GM11168 (cell line): ENCODE measurements at regions not wholly inside any gene's neighbourhood (a gene's known extent, or its start where the extent isn't known, plus 50 kb on each side); places are given as distances from the start of the nearest gene placed in this dataset.

Experiments
- in situ Hi-C: fragments of 300-500 bp; cut with MboI; formaldehyde crosslinking; loops from one replicate; pipeline ENCODE4 v1.12.0; 2022; ENCODE audit warnings: low sequenced_read_pairs; ENCODE audit not compliant: unreplicated experiment

DNA sequence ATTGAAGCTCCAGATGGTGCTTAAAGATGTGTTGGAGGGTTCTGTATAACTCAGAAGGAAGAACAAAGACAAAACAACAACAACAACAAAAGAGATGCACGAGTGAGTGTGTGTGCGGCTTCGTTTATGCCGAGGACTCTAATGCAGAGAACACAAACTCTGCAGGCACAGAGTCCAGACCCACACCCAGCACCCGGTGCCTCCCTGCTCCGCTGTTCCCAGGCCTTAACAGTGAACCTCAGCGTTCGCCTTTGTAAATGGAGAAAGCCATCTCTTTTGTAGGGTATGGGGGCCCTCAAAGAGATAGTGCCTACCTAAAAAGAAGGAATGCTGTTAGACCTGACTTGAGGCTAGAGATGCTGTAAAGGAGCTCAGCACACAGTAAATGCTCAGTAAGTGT, 243.3 kb downstream of the ERMARD start:
- in situ Hi-C loops, result no loop called here

DNA sequence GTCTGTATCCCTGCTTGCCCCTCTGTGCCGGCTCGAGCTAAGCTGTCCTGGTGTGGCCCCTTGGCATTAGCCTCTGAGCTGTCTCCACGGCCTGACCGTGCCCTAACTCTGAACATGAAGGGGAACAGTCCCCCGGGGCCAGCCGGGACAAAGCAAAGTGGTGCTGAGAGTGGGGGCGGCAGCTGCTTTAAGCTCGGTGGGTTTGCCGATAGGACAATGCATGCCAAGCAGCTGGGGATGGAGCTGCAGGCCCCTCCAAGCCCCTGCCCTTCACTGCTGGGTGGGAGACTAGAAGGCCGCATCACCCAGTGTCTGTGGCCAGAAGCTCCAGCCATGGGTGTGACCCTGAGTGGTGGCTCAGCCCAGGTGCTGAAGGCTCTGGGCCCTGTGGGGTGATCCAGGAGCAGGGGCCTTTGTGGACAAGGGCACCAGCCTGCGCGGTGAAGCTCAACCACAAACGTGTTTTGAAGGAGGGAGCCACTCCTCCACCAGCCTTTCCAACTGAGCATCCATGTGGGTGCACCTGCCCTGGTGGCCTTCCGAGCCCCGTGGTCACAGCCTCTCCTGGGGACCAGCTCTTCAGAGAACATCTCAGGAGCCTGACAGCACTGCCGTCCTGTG, 242.5 kb downstream of the ERMARD start:
- in situ Hi-C loops, result no loop called here

DNA sequence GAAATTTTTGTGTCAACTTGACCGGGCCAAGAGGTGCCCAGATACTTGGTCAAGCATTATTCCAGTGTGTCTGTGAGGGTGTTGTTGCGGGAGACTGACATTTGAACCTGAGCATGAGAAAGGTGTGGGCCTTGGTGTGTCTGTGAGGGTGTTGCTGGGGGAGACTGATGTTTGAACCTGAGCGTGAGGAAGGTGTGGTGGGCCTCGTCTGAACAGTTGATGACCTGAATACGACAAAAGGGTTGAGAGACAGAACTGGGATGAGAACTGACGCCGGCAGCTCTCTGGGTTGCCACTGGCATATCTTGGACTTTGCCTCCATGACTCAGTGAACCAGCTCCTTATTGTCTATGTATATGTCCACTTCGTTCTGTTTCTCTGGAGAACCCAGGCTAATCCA, 240.5 kb downstream of the ERMARD start:
- in situ Hi-C loops, result no loop called here

DNA sequence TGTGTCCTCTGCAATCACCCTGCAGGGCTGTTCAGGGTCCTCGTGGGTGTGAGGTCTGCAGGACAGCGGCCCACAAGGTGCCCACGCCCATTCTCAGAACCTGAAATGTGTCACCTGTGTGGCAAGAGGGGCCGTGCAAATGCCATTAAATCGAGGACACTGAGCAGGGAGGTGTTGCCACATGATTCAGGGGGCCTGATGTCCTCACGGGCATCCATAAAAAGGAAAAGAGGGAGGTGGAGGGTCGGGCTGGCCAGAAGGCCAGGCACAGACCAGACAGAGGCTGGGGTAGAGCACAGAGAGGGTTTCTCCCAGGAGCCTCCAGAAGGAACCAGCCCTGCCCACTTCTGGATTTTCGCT, 239.6 kb downstream of the ERMARD start:
- in situ Hi-C loops, result no loop called here

DNA sequence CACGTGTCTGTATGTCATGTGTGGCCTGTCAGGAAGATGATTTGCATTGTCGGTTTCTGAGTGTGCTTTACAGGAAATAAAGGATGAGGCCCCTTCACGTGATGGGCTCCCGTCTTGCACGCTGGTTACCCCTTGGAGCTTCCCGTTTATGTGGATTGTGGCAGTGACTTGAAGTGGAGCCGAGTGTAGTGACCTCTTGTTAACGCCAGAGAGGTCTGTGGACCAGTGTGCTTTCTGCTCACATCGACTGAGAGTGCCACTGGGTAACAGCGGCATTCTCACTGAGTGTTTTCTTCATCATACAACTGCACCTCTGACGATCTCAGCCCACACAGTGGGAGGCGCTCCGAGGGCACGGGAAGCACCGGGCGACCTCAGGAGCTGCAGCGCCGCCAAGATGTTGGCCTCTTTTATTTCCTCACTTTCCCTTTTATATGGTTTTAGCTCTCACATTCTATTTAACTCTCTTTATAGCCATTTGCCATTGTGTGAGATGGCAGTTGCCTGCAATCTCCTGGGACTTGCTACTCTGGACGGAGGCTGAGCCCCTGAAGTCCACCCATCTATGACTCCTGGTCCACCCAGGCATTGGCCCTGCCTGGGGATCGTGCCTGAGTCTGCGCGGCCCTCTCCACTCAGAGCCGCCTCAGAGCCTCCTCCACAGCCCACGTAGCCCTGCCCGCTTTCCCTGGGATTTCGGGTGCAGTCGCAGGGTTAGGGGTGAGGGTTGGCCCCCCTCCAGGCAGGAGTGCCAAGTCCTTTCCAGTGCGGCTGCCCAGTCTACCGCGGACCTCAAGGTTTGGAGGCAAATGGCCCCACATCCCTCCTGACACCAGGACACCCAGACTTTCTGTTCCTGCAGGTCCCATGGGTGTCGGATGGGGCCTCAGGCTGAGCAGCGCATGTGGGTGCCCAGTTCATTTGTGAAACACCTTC, 238.9 kb downstream of the ERMARD start:
- in situ Hi-C loops, result no loop called here

DNA sequence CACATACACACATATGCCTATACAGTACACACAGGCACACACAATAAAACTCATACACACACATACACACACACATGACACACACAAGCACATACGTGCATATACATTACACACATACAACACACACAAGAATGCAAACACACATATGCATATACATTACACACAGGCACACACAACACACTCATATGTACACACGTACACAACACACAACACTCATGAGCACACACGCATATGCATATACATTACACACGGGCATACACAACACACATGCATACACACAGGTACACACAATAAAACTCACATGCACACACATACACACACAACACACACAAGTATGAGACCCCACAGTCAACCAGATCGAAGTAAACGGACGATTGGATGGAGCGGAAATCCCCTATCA, 238.2 kb downstream of the ERMARD start:
- in situ Hi-C loops, result no loop called here

DNA sequence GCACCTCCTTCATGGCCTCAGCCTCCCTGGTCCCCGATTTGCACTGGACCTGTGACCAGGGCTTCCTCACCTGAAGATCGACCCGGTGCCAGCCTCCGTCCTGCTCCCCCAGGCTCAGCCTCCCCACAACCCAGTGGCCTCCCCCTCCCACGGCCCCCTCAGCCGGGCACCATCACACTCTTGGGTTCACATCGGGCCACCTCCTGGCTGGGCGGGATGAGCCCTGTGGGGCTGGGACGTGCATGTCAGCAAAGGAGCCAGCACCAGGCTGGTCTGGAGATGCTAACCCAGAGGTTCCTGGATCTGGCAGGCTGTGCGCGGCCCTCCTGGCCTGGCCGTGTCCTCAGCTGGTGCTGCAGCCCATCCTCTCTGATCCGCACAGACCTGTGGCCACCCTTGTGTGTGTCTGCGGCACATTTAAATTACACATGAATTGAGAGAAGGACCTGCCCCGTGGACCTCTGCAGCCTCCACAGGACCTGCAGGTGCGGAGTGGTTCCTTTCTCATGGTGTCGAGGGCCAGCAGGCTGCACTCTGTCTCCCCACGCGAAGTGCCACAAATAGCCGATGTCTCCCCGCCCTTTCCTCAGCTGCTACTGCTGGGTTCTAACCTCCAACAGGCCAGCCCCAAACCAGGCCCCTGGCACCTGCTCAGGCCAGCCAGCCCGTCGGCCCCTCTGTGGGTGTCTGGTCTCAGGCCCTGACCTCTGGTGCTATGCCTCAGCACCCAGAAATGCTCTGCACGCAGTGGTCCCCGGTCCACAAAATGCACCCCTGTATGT, 237.5 kb downstream of the ERMARD start:
- in situ Hi-C loops, result no loop called here

DNA sequence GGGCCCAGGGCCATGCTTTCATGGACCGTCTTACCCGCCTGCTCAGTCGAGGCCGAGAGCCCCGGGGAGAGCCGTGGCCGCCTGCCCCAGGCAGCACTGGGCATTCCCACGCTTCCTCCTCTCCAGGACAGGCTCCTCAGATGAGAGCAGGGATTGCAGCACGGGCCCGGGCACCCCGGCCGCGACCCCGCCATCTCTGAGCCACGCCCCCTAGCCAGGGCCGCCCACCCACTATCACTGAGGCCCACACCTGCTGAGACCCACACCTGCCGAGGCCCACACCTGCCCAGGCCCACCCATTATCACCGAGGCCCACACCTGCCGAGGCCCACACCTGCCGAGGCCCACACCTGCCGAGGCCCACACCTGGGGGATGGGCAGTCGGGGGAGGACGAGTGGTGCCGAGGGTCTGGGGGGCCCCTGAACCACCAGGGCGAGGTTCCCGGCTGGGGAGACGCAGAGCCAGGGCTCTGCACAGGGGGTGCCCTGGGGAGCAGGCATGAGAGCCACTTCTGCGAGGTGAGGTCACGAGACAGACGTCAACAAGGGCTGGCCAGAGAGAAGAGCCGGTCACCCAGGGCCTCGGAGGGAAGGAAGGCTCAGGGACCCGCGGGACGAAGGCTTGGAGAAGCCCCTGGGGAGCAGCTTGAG, 235.6 kb downstream of the ERMARD start:
- in situ Hi-C loops, result no loop called here

DNA sequence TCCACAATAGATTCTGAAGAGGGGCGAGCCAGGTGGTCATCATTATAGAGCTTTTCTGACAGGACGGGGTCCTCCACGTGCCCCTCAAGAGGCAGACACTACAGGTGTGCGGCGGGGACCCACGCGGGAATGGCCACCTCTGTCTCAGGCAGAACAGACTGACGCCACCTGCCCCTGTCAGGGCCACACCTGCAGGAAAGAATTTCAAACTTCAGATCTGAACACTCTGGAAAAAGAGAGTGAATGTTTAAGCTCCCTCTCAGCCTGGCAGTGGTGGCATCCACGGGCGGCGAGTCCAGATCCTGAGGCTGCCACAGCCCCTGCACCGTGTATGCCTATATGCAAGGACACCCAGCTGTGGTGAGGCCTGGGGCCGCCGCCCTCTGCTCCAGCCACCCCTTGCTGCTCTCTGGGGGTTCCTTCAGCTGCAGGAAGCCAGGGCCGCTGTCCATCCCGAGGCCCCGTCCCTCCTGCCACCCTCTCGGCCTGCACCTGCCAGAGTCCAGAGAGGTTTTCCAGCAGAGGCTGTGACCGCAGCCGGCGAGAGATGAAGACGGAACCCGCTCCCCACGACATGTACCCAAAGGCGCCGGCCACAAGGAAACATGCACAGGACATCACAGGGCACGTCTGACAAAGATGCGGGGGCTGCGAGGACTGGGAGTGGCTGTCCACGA, 234.9 kb downstream of the ERMARD start:
- in situ Hi-C loops, result no loop called here

DNA sequence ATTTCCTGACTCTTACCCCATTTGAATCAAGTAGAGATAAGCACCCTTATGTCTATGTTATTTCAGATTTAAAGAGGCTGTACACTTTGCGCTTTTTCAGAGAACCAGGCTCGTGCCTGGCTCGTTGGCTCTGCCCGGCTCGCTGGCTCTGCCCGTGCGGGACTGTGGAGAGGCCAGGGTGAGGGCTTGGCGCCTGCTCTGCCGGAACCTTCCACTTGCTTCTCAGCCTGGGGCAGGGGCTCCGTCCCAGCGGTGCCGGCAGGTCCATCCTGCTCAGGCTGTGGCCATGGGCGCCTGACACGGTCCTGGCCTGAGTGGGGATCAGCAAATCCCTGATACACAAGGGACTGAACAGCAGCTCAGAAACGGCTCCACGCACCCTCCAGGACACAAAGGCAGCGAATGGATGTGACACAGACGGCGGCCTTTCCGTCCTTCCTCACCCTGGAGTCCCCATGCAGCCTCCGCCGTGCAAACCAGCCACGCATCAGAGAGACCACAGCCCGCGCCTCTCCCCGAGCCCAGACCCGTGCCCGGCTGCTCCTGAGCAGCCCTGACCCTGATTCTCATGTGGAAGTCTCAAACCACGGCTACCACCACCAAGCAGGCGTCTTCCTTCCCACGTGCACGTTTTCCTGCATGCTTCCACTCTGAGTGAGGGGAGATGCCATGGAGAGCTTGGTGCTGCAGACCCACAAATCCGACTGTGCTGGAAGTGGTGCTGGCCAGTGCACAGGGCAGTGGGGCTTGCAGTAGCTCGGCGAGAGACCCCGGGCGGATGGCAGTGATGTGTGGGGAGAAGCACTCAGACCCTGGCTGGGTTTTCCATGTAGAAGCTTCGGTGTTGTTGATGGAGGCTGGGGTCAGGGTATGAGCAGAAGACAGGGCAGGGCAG, 233.9 kb downstream of the ERMARD start:
- in situ Hi-C loops, result no loop called here

DNA sequence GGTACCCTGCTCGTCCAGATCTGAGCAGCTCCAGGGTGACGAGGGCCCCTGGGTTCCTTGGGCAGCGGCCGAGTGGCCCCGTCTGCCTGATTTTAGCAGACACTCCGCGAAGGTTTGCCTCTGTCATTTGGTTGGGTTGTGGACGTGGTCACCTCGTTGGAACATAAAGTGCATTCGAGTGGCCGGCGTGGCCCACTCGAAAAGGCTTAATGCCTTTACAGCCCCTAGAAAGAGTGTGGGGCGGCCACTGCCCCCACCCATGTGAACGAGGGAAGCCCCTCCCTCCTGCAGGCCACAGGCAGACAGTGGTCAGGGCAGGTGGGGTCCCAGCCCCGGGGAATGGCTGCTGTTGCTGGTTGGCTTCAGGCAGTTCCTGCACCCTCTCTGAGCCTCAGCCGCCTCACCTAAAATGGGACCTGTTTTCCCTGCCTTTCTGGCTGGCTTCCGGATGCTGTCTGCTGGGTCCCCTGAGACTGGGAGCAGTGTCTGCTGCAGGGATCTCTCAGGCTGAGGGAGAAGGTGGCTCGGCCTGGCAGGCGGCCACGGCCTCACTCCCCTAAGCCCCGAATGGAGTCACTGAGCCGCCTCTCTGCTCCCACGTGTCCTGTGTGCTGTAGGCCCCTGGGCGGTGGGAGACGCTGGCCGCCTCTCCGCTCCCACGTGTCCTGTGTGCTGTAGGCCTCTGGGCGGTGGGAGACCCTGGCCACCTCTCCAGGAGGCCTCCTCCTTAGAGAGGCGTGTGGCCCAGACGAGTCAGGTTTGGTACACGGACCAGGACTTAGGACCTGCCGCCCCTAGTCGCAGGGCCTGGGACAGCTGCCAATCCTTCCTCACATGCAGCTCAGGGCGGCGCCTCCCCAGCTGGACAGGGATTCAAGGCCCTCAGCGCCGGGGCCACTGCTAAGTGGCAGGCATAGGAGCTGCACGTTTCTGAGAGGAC, 233.0 kb downstream of the ERMARD start:
- in situ Hi-C loops, result no loop called here

DNA sequence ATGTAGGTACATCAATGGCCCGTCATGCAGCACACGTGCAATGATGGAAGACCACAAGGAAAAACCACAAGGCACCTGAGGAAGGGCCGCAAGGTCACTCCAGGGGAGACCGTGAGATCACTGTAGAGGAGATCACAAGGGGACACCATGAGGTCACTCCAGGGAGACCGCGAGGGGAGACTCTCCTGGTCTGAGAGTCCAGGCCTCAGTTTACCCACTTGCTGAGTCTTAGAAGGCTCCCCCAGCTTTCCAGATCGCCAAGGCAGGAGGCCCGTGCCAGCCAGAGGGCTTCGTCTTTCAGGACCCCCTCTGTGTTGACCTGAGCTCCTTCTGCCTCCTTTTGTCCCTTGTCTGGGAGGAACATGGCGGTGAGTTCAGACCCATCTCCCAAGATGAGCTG, 232.2 kb downstream of the ERMARD start:
- in situ Hi-C loops, result no loop called here

DNA sequence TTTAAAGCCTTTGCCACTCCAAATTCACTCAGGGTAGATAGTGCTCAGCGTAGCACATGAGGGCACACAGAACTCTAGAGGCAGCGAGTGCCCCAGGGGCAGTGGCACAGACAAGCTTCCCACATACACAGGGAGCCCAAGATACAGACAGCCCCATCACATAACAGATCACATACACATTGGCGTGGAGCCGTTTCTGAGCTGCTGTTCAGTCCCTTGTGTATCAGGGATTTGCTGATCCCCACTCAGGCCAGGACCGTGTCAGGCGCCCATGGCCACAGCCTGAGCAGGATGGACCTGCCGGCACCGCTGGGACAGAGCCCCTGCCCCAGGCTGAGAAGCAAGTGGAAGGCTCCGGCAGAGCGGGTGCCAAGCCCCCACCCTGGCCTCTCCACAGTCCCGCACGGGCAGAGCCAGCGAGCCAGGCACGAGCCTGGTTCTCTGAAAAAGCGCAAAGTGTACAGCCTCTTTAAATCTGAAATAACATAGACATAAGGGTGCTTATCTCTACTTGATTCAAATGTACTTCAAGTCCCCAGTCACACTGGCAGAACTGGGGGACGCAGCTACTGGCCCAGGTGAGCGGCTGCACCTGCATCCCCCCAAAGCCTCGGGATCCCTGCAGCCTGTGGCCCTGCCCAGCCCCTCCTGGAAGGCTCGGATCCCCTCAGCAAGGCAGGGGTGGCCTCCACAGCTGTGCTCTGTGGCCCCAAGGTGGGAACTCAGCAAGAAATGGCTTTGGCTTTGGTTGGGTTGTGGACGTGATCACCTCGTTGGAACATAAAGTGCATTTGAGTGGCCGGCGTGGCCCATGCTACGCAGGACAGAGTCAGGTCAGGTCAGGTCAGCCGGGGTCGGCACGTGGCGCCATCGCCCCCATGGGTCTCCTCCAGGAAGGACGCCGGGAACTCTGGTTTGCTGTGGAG, 231.3 kb downstream of the ERMARD start:
- in situ Hi-C loops, result no loop called here

DNA sequence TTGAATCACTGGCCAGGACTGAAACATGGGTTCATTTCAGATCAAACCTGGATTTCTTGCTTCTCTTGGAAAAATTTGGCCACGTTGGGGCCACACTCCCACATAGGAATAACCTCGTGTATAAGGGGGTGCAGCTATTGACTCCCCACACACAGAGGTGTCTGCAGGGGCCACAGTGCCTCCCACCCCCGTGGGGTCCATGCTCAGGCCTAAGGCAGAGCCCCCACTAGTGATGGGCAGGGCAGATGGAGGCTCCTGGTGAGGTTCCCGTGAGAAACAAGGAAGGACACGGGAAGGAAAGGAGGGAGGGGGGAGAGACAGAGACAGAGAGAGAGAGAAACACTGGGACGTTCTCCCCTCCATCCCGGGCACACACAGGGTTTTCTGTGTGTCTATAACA, 230.5 kb downstream of the ERMARD start:
- in situ Hi-C loops, result no loop called here

DNA sequence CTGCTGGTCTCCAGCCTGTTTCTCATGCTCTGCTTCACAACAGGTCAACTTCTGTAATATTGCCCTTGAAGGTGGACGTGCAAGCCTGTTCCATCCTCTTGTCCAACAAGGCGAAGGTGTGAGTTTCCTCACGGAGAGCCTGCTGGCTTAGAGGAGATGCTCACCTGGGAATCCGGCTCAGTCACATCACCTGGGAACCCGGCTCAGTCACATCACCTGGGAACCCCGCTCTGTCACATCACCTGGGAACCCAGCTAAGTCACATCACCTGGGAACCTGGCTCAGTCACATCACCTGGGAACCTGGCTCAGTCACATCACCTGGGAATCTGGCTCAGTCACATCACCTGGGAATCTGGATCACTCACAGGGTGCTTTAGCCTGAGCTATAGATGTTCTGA, 230.1 kb downstream of the ERMARD start:
- in situ Hi-C loops, result no loop called here

DNA sequence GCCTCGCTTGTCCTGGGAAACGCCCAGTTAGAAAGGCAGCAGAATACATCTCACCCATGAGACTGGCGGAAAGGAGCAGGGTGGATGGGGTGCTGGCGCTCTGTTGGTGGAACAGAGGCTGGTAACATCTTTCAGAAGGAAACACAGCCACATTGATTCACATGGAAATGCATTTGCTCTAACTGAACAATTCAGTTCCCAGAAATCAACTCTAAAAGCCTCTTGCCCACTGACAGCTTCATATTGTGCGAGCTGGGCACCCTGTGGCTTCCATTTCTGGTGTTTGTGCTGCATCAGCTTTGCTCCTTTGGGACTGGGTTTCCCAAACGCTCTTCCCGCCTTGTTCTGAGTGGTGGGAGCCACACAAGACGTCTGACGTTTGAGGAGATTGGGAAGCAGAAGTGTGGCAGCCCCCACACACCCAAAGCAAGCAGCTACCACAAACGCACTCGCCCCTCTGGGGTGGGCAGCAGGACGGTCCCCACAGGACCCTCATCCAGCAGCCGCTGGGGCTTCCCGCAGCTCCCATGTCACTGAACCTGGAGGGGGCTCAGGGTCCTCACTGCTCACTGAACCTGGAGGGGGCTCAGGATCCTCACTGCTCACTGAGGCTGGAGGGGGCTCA, 229.5 kb downstream of the ERMARD start:
- in situ Hi-C loops, result no loop called here
